NT2/D1 (cell line): ENCODE measurements at regions not wholly inside any gene's neighbourhood (a gene's known extent, or its start where the extent isn't known, plus 50 kb on each side); places are given as distances from the start of the nearest gene placed in this dataset.

Experiments
- SUZ12 ChIP-seq: IDR thresholded peaks from 2 replicates; pipeline ENCODE4 v1.6.1; 2011; ENCODE audit not compliant: insufficient read length, insufficient read depth; ENCODE audit errors: extremely low read depth
- ZNF274 ChIP-seq: IDR thresholded peaks from 2 replicates; pipeline ENCODE4 v1.6.1; 2011; ENCODE audit warnings: mild to moderate bottlenecking, low read depth, low read length

- TF ChIP-seq SUZ12 (no peak), ZNF274 (no peak)
Measured at GRCh38 chr3:74808506-74809275, 194.2 kb upstream of the CNTN3 start.
